Stimulated activated naive CD8-positive, alpha-beta T cell treated with anti-CD3 and anti-CD28 coated beads, Interleukin-15, Interleukin-2, amounts not matched to agents 100 ng/mL and 50 ng/mL, for 24 hours (primary cell): ENCODE measurements at regions not wholly inside any gene's neighbourhood (a gene's known extent, or its start where the extent isn't known, plus 50 kb on each side); places are given as distances from the start of the nearest gene placed in this dataset.
"Not testable (repeated sequence)": the region's sequence is repeated elsewhere in the genome, so short reads cannot be mapped to it uniquely, and the experiment has no call there.

Experiments
- H3K27ac Mint-ChIP-seq: one replicate; pipeline ENCODE4 v1.8.0; 2021; ENCODE audit warnings: mild to moderate bottlenecking, mixed read lengths
- H3K27me3 Mint-ChIP-seq: one replicate; pipeline ENCODE4 v1.8.0; 2021; ENCODE audit warnings: mixed read lengths
- H3K36me3 Mint-ChIP-seq: one replicate; pipeline ENCODE4 v1.8.0; 2021; ENCODE audit warnings: low read depth, mixed read lengths
- H3K4me1 Mint-ChIP-seq: one replicate; pipeline ENCODE4 v1.8.0; 2021; ENCODE audit warnings: low read depth, mixed read lengths
- H3K4me3 Mint-ChIP-seq: one replicate; pipeline ENCODE4 v1.8.0; 2021; ENCODE audit warnings: mild to moderate bottlenecking, mixed read lengths
- H3K9me3 Mint-ChIP-seq: one replicate; pipeline ENCODE4 v1.8.0; 2021; ENCODE audit warnings: mixed read lengths

DNA sequence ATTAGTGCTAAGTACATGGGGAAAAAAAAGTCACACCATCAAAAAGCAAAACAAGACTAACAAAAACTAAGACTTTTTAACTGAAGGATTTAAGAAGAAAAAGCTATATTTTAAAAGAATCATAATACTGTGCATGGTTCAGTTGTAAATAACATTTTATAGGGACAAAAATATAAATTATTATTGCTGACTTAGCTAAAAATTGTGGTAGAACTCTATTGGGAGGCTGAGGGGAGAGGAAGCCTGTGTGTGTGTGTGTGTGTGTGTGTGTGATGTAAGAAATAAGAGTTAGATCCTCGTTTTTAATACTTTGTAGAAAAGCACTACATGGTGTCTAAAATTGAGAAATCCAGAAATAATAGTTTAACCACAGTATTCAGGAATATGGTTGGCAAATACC is 1950.9 kb upstream of the TENM3 start:
- Mint-ChIP-seq H3K4me1 (no peaks in the 10 kb centered on the region), H3K27me3 (no peaks in the 10 kb centered on the region), H3K27ac (no peak overlapping the region), H3K4me3 (no peak overlapping the region), H3K36me3 (no peaks in the 10 kb centered on the region), H3K9me3 (peaks cover 6% of the 10 kb centered on the region)

DNA sequence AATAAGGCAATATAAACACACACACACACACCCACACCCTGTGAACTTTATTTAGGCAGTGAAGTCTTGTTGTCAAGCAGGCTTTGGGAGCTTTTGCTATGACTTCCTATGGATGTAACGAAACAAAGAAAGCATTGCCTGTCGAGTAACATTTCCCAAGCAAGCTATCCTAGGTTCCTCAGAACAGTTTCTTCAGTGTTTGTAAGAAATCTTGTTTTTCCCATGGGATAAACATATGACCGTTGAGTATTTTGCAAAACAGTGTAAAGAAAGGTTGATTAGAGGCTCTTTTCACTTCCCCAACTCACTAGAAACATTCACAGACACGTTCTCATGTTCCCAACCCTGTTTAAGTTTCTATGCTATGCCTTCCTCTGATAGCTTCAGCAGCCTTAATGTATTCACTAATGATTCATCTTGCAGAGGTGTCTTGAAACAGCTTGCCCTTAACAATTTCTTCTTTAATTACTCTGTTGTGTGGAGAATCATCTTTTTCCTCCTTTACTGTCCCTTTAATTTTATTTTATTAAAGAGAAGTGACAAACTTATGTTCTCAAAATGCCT is 1947.1 kb upstream of the TENM3 start:
- H3K36me3 Mint-ChIP-seq: no peaks in the 10 kb centered on the region
- no peaks in the 10 kb centered on the region for H3K4me1 Mint-ChIP-seq
- peaks cover 10% of the 10 kb centered on the region for H3K9me3 Mint-ChIP-seq
- no peak overlapping the region for H3K4me3 Mint-ChIP-seq
- no peaks in the 10 kb centered on the region for H3K27me3 Mint-ChIP-seq
- no peak overlapping the region for H3K27ac Mint-ChIP-seq

DNA sequence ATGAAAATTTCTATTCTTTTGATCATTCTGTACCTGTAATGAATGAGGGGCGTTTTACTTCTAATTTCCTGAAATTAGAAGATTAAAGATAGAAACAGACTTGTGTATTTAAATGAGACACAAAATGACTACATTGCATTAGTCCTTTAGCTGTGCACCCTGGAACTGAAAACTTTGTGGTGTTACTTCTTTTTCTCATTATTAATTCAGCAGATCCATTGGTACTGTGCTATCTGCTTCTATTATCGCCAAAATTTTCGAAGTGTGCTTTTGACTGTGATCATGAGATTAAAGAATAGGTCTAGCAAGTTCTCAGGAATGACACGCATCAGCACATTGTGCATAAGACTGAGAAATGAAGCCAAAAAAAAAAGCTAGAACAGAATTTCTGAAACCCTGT is 1938.9 kb upstream of the TENM3 start:
- no peaks in the 10 kb centered on the region for H3K36me3 Mint-ChIP-seq
- H3K27ac Mint-ChIP-seq: no peak overlapping the region
- no peak overlapping the region for H3K4me3 Mint-ChIP-seq
- H3K27me3 Mint-ChIP-seq: no peaks in the 10 kb centered on the region
- H3K9me3 Mint-ChIP-seq: no peaks in the 10 kb centered on the region
- no peaks in the 10 kb centered on the region for H3K4me1 Mint-ChIP-seq

DNA sequence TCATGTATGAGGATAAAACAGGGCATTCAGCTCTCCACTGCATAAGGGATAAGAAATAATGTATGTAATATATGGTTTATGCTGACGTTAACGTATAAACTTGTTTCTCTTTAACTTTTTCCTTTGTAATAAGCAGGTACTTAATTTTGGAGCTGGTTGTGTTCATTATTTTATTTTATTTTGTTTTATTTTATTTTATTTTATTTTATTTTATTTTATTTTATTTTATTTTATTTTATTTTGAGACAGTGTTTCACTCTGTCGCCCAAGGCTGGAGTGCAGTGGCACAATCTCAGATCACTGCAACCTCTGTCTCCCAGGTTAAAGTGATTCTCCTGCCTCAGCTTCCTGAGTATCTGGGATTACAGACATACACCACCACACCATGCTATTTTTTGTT is 1932.6 kb upstream of the TENM3 start:
- Mint-ChIP-seq H3K27me3 (no peaks in the 10 kb centered on the region), H3K9me3 (no peaks in the 10 kb centered on the region), H3K27ac (no peak overlapping the region), H3K4me3 (no peak overlapping the region), H3K36me3 (no peaks in the 10 kb centered on the region), H3K4me1 (no peaks in the 10 kb centered on the region)

DNA sequence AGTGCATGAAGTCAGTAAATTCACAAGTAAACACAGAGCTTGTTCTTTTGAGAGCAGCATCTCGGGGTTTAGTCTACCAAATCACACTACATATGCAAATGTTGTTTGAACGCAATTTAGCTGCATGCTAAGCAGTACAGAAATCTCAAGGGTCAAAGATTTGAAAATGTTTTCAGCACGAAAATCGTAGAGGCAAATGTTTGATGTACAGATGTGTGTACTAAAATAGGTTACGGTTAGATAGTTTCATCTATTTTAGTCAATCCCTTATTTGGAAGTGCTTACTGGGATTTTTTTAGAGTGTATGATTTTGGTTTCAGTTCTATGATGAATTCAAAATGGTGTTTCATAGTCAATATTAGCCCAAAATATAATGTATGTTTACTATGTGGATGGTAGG is 1928.2 kb upstream of the TENM3 start:
- Mint-ChIP-seq H3K27me3 (no peaks in the 10 kb centered on the region), H3K27ac (no peak overlapping the region), H3K4me3 (no peak overlapping the region), H3K4me1 (no peaks in the 10 kb centered on the region), H3K36me3 (no peaks in the 10 kb centered on the region), H3K9me3 (peaks cover 10% of the 10 kb centered on the region)

DNA sequence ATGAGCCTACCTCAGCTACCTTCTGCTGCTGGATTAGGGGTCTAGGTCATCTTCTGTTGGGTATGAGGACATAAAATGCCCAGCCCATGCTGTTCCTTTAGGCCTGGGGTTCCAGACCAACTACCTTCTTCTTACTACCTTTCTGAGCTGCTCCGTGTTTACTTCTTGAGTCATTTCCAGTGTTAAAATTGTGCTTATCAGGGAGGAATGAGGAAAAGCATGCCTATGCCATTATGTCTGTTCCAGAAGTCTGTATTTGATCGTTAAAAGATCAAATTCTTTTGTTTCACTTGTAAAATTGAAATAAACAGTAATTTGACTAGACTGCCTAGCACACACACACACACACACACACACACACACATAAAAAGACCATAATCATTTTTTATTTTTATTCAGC is 1912.7 kb upstream of the TENM3 start:
- H3K4me3 Mint-ChIP-seq: no peak overlapping the region
- H3K27me3 Mint-ChIP-seq: no peaks in the 10 kb centered on the region
- no peaks in the 10 kb centered on the region for H3K4me1 Mint-ChIP-seq
- H3K27ac Mint-ChIP-seq: no peak overlapping the region
- H3K36me3 Mint-ChIP-seq: no peaks in the 10 kb centered on the region
- peaks cover 3% of the 10 kb centered on the region for H3K9me3 Mint-ChIP-seq

DNA sequence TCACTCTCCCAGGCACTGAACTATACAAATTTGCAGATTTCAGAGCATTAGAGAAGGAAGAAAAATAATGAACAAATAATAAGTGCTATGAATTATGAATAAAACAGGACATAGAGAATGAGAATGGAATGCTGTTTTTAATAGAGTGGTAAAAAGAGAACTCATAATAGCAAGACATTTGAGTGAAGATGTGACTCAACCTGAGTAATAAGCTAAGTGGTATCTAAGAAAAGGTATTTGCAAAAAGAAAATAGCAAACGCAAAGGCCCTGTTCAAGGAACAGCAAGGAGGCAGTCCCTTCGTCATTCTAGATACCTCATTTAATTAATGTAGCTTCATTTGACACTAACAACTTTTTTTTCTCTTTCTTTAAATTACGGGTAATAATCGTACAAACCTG is 1910.0 kb upstream of the TENM3 start:
- Mint-ChIP-seq H3K4me3 (no peak overlapping the region), H3K27ac (no peak overlapping the region), H3K9me3 (peaks cover 3% of the 10 kb centered on the region), H3K27me3 (no peaks in the 10 kb centered on the region), H3K36me3 (no peaks in the 10 kb centered on the region), H3K4me1 (no peaks in the 10 kb centered on the region)

DNA sequence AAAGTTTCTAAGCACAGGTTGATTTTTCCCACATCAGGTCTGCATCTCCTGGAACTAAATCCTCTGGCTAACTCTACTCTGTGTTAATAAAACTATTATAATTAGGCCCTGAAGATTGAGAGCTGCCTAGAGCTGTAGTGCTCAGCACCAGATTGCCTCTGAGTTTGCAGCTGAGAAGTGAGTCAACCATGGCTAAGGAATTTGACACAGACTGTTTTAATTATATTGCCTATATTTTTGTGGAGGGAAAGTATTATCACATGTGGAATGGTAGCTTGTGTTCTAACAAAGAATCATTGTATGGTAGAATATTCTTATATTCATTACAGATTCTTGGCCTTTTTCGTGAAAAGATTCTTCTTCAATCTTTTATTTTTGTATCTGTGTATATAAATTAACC is 1907.6 kb upstream of the TENM3 start:
- no peaks in the 10 kb centered on the region for H3K36me3 Mint-ChIP-seq
- H3K9me3 Mint-ChIP-seq: peaks cover 3% of the 10 kb centered on the region
- H3K4me1 Mint-ChIP-seq: no peaks in the 10 kb centered on the region
- H3K27ac Mint-ChIP-seq: no peak overlapping the region
- no peaks in the 10 kb centered on the region for H3K27me3 Mint-ChIP-seq
- no peak overlapping the region for H3K4me3 Mint-ChIP-seq

DNA sequence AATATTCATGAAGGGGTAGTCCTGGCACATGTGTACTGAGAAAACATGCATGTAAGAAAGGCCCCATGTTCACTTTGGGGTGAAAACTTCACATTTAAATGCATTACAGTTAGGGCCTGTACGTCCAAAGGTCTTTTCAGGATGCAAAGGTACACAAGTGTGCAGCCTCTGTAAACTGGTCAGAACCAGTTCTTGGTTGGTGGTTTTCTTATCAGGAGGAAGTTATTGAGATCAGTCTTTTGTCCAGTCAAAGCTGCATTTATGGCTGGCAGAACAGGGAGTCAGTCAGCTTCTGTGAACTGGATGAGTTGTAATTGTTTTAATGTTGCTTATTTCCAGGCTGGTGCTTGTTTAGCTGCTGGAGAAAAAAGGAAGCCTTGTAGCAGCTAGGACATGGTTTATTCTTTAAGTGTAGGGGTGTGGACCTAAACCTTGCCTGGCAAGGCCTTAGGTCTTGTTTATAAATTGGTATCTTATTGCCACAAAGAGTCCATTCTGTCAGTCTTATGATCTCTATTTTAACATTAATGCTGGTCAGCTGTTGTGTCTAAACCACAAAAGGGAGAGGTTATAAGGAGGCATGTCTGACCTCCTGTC is 1906.6 kb upstream of the TENM3 start:
- Mint-ChIP-seq H3K27me3 (no peaks in the 10 kb centered on the region), H3K27ac (no peak overlapping the region), H3K4me1 (no peaks in the 10 kb centered on the region), H3K4me3 (no peak overlapping the region), H3K9me3 (peaks cover 3% of the 10 kb centered on the region), H3K36me3 (no peaks in the 10 kb centered on the region)

DNA sequence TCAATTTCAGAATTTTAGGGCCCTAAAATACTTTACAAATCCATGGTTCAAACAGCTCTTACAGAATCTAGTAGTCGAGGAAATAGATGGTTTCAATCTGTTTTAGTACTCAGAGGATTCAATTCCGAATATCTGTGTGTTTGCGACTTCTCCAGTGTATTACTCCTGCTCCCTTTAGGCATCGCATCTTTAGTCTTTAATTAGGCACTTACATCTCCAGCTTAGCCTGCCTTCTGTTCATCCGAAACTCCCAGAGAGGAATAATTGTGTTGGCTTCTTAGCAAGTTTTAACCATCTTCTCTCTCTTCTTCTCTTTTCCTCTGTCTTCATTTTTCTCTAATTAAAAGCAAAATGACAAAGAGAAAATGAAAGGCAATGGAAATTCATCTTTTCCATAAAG is 1901.3 kb upstream of the TENM3 start:
- H3K36me3 Mint-ChIP-seq: no peaks in the 10 kb centered on the region
- no peaks in the 10 kb centered on the region for H3K27me3 Mint-ChIP-seq
- no peaks in the 10 kb centered on the region for H3K4me1 Mint-ChIP-seq
- H3K4me3 Mint-ChIP-seq: no peak overlapping the region
- no peak overlapping the region for H3K27ac Mint-ChIP-seq
- no peaks in the 10 kb centered on the region for H3K9me3 Mint-ChIP-seq

DNA sequence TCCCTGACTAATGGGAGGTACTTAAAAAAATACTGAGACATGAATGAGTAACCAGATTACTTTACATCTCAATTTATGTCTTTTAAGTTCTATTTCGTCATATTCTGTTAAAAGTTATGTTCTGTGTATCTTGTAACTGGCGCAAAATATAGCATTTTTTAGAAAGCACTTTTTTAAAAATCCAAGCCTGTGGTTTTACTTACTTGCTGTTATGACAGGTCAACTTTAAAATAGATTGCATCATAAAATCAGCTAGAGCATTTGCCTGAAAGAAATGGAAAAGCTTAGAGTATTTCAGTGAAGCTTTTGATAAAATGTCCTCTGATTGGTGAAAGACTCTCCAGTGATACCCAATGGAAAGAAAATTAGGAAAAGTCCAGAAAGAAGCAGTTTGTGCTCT is 1892.3 kb upstream of the TENM3 start:
- no peaks in the 10 kb centered on the region for H3K36me3 Mint-ChIP-seq
- no peaks in the 10 kb centered on the region for H3K4me1 Mint-ChIP-seq
- no peak overlapping the region for H3K27ac Mint-ChIP-seq
- no peaks in the 10 kb centered on the region for H3K27me3 Mint-ChIP-seq
- no peak overlapping the region for H3K4me3 Mint-ChIP-seq
- peaks cover 10% of the 10 kb centered on the region for H3K9me3 Mint-ChIP-seq

DNA sequence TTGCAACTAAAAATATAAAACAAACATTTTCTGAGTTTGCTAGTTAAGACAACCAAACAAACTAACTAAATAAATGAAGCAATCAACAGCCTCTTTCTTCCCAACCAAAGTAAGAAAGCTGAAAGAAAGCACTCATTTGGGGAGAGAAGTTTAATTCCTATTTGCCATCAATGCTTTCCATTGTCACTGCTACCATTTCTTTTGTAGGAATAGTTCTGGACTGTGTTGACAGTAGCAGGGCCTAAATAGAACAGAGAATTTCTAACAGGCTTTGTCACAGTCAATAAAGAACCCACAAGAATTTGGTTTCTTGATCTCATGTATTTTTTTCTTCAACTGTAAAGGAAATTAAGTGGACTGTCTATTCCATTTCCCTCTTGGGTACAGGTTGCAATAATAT is 1886.4 kb upstream of the TENM3 start:
- Mint-ChIP-seq H3K27me3 (no peaks in the 10 kb centered on the region), H3K4me3 (no peak overlapping the region), H3K4me1 (no peaks in the 10 kb centered on the region), H3K27ac (no peak overlapping the region), H3K36me3 (no peaks in the 10 kb centered on the region), H3K9me3 (peaks cover 16% of the 10 kb centered on the region)

DNA sequence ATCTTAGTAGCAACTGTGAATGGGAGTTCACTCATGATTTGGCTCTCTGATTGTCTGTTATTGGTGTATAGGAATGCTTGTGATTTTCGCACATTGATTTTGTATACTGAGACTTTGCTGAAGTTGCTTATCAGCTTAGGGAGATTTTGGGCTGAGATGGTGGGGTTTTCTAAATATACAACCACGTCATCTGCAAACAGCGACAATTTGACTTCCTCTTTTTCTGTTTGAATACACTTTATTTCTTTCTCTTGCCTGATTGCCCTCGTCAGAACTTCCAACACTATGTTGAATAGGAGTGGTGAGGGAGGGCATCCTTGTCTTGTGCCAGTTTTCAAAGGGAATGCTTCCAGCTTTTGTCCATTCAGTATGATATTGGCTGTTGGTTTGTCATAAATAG is 1883.1 kb upstream of the TENM3 start:
- not testable (repeated sequence) for H3K27me3 Mint-ChIP-seq, H3K4me3 Mint-ChIP-seq, H3K4me1 Mint-ChIP-seq, H3K27ac Mint-ChIP-seq, H3K36me3 Mint-ChIP-seq
- peaks cover 19% of the 10 kb centered on the region for H3K9me3 Mint-ChIP-seq

DNA sequence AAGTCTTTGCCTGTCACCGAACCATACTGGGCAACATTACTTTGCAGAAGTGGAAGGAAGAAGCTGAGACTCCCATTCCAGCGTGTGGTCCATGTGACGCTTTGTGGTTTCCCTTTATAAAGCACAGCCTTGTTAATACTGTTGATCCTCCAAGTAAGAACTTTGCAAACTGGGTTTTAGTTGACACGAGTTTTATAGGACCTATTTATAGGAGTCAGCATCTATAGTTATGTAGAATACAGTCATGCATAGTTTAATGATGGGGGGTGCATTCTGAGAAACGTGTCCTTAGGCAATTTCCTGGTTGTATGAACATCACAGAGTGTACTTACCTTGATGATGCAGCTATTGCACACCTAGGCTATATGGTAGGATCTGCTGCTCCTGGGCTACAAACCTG is 1879.4 kb upstream of the TENM3 start:
- H3K4me3 Mint-ChIP-seq: no peak overlapping the region
- H3K9me3 Mint-ChIP-seq: peaks cover 19% of the 10 kb centered on the region
- H3K27ac Mint-ChIP-seq: no peak overlapping the region
- H3K4me1 Mint-ChIP-seq: no peaks in the 10 kb centered on the region
- H3K36me3 Mint-ChIP-seq: no peaks in the 10 kb centered on the region
- H3K27me3 Mint-ChIP-seq: no peaks in the 10 kb centered on the region

DNA sequence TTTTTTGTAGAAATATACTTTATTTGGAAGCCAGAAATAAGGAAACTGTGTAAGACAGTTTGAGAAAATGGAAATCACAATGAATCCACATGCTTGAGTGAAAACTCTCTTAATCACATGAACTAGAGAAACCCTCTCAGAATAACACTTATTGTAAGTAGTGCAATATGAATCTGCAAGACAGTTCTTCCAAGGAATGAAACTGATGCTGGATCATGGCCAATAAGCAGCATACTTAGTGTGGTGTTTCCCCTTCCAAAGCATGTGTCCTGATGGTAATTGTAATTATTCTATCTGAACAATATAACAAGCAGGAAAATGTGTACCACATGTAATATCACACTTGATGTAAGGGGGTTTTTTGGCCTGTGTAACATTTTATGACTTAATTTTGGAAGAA is 1870.5 kb upstream of the TENM3 start:
- Mint-ChIP-seq H3K36me3 (no peaks in the 10 kb centered on the region), H3K4me3 (no peak overlapping the region), H3K9me3 (no peaks in the 10 kb centered on the region), H3K4me1 (no peaks in the 10 kb centered on the region), H3K27ac (no peak overlapping the region), H3K27me3 (no peaks in the 10 kb centered on the region)

DNA sequence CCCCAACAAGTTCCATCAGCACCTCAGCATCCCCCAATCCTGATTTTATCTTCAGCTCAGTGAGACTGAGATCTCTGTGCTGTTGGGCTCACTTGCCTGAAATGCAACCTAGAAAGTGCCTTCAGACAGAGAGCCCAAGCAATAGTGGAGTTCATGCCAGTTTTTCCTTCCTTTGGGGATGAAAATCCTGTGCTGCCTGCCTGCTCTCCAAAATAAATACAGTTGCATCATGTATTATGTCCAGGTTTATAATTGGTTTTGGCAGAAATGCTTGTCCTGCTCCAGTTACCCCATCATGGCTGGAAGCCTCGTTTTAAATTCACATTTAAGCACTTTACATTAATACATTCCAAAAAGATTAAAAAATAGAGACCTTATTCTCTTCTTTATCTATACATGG is 1865.5 kb upstream of the TENM3 start:
- Mint-ChIP-seq H3K27ac (no peak overlapping the region), H3K4me3 (no peak overlapping the region), H3K9me3 (no peaks in the 10 kb centered on the region), H3K36me3 (no peaks in the 10 kb centered on the region), H3K27me3 (no peaks in the 10 kb centered on the region), H3K4me1 (no peaks in the 10 kb centered on the region)
